ENCODE measurements at regions not wholly inside any gene's neighbourhood (a gene's known extent, or its start where the extent isn't known, plus 50 kb on each side); places are given as distances from the start of the nearest gene placed in this dataset.

GRCh38 chr1:224554620-224555259, 61.4 kb upstream of the CNIH3 start (continued):
- TF ChIP-seq CTCF (IDR thresholded peaks at IDR 0.05; ENCODE audit: control extremely low read depth in 1 of 3, insufficient read depth in 1 of 3, low read depth in 1 of 3, low read length in 3 of 3) (no peak), SIN3A (conservative IDR thresholded peaks at IDR 0.05 in 1 of 2, IDR thresholded peaks at IDR 0.05 in 1 of 2; ENCODE audit: low read depth in 1 of 2, low read length in 2 of 2) (no peak), HDAC2 (IDR thresholded peaks at IDR 0.05; ENCODE audit: borderline replicate concordance in 1 of 2, low read depth in 2 of 2, low read length in 2 of 2) (no peak), CHD7 (IDR thresholded peaks at IDR 0.05; ENCODE audit: insufficient replicate concordance, low read length) (no peak), USF2 (IDR thresholded peaks at IDR 0.05; ENCODE audit: low read length) (no peak), TAF1 (IDR thresholded peaks at IDR 0.05; ENCODE audit: low read depth, low read length) (no peak)

Data from H1 (cell line).